G401 (cell line): ENCODE measurements at regions not wholly inside any gene's neighbourhood (a gene's known extent, or its start where the extent isn't known, plus 50 kb on each side); places are given as distances from the start of the nearest gene placed in this dataset.

ENCODE experiments used
- DNase-seq: peaks from one replicate; pipeline ENCODE4 v3.0.0-alpha.2; 2015; ENCODE audit warnings: low spot score
- in situ Hi-C: cut with HindIII; loops from 2 replicates; pipeline ENCODE4 v1.10.0; 2016; ENCODE audit warnings: low sequenced_read_pairs, mixed read lengths

DNA sequence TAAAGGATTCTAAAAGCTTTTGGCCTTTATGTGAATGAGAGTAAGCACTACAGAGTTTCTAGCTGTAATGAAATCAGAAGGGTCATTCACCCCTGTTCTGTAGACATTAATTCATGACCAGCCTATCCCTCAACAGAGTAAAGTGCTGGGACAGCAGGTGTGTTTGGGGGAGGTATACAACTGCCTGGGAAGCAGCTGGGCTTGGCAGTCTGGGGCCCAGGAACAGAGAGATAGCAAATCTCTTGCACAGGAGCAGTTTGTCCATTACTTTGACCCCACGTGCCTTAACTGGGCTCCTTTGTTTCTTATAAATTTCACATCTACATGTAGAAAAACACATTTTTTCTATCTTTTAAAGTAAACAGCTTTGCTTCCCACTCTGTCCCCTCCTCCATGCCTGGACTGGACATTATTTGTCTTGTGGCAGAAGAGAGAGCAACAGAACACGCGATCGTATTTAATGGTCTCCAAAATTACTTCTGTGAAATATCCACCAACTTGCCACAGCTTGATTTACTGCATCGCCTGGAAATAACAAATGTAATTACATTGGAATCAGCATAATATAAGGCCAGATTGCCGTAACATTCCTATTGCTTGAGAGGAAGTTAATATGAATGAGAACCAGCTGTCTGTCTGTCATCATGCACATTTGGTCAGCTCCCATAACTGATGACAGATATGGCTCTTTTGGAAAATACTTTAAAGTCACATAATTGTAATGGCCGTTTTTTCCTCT is 263.8 kb downstream of the RBM43 start:
- in situ Hi-C loops = no loop called here
- DNase-seq = no peak

- in situ Hi-C loops = no loop called here
- no peak for DNase-seq
Observed at GRCh38 chr2:150997066-150997465, 264.6 kb downstream of the RBM43 start.

GRCh38 chr2:150994076-150994475 is 267.6 kb downstream of the RBM43 start:
- in situ Hi-C loops = no loop called here
- DNase-seq = no peak

- DNase-seq = no peak
- in situ Hi-C loops = no loop called here
Observed at GRCh38 chr2:150989969-150990368, 271.7 kb downstream of the RBM43 start.

DNA sequence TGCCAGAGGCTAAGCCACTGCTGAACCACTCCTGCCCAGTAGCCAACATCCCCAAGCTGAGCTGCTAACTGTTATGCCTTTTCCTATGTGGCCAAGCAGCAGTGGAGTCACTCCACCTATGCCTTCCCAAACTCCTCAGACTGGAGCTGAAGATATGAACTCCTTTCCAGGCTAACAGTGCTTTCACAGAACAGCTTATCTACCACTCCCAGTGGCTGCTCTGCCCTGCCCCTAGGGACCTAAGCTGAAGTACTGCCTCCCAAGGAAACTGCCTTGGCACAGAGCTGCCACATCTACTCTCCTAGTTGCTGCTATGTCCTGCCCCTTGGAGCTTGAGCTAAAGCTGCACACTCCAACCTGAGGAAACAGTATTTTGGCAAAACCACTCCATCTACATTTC is 275.9 kb downstream of the RBM43 start:
- no peak for DNase-seq
- in situ Hi-C loops = no loop called here

- DNase-seq = no peak
- in situ Hi-C loops = no loop called here
Observed at GRCh38 chr2:150983314-150983897, 278.3 kb downstream of the RBM43 start.

DNA sequence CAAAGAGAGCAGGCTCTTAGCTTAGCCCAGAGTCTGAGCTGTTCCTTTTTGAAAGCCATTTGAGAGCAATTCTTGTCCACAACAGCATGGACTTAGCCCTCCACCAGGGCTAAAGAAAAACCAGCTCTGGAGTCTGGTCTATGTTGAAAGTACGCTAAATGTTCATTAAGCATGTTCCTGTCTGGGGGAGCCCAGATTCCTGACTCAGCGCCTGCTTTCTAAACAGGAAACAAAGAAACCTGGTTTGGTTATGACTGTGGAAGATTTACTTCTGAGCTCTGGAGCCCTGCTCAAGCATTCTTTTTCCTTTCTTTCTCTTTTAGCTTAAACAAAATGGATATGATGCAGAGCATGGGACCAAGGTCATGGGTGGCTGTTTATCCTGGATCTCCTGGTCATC is 279.8 kb downstream of the RBM43 start:
- DNase-seq = no peak
- in situ Hi-C loops = no loop called here

DNA sequence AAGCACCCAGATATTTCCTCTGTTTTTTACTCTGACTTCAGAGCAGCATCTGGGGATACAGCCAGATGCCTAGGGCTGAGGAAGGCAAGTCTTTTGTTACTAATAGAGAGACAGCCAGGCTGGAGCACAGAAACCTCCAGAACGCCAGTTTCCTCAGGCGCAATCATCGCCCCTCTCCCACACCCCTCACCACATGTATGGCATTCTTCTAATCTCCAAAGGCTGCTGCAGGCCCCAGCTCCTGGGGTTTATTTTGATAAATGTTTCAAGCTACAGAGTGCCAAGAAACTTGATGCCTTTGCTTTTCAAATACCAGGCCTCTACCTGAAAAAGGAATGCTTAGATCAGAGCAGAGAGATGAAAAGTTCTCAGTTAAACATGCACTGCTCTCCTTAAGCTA is 283.6 kb downstream of the RBM43 start:
- DNase-seq = no peak
- in situ Hi-C loops = no loop called here

DNA sequence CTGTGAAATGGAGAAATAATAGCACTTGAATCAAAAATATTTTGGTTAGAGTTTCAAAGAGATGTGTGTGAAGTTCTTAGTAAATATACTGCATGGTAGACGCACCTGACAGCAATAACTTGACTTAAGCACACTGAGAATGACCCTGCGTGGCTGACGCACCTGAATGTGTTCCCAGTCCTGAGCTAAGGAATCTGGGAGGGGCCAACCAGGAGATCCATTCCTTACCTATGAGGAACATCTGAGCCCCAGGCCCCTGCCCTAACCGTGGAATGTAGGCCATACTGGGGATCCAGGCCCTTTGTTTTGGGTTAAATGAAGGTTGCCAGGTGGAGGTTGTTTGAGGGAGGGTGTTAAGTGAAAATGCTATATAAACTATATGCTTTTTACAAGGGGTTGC is 284.4 kb downstream of the RBM43 start:
- in situ Hi-C loops = no loop called here
- DNase-seq = no peak

- in situ Hi-C loops = no loop called here
- no peak for DNase-seq
Observed at GRCh38 chr2:150976604-150977003, 285.1 kb downstream of the RBM43 start.

- in situ Hi-C loops = no loop called here
- no peak for DNase-seq
Observed at GRCh38 chr2:150974864-150975263, 286.8 kb downstream of the RBM43 start.

DNA sequence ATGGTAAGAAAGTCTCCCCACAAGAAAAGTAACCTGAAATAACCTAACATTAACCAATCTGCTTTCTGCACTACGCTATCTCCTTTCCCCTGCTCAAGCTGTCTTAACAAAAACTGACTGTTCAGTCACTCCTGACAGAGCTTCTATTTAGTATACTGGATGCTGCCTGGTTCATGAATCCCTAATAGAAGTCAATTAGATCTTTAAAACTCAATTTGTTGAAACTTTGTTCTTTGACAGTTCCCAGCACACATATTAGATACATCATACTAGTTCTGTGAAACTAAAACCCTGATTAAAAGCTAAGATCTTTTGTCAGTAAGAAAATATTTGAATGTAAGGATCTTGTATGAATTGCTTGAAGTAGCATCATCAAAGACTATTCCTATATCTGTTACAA is 287.4 kb downstream of the RBM43 start:
- in situ Hi-C loops = no loop called here
- DNase-seq = no peak

DNA sequence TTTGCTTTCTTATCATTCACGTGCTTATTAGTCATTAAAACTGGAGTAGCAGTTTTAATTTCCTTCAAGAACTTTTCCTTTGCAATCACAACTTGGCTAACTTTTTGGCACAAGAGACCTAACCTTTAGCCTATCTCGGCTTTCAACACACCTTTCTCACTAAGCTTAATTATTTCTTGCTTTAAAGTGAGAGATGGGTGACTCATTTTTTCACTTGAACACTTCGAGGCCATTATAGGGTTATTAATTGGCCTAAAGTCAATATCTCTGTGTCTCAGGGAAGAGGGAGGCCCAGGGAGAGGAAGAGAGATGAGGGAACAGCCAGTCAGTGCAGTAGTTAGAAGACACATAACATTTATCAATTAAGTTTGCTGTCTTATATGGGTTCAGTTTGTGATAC is 289.8 kb downstream of the RBM43 start:
- in situ Hi-C loops = no loop called here
- DNase-seq = no peak

- DNase-seq = no peak
- in situ Hi-C loops = no loop called here
Observed at GRCh38 chr2:150963336-150963735, 298.3 kb downstream of the RBM43 start.

GRCh38 chr2:150955231-150955630 is 306.4 kb downstream of the RBM43 start:
- in situ Hi-C loops = no loop called here

GRCh38 chr2:150946831-150947230 is 314.8 kb downstream of the RBM43 start:
- no peak for DNase-seq
- in situ Hi-C loops = no loop called here

More at GRCh38 chr2:150955231-150955630, 306.4 kb downstream of the RBM43 start:
- DNase-seq = no peak

DNA sequence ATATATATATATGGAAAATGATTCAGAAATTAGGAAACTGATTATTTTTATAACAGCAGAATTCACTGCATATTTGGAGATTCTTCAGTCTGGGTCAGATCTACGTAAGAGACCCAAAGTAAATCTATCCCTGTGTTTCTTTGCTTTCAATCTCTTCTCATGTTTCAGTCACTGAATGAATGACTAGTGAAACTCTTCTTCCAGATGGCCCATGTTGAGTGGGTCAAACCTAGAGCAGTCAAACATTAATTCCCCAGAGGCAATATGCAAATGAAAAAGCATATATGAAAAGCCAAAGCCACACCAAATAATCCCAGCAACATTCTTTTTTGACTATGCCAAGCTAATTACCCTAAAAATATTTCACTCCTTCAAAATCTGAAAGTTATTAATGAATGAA is 317.3 kb downstream of the RBM43 start:
- in situ Hi-C loops = no loop called here
- no peak for DNase-seq

DNA sequence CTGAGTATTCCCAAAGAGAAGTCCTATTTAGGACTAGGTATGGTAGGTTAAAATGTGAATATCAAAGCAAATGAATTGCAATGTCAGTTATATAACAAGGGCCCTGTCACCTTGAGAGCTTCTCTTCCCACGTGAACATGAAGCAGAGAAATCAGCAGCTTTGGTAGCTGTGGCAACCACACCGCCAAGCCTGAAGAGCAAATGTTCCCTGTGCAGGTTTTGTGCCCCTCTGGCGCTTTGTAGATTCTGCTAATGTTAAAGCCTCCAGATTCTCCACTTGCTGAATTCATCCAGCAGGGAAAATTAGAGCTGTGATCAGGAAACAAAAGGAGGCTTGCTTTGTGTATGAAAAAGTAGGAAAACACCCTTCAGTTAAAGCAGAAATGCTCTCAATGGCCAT is 322.6 kb downstream of the RBM43 start:
- in situ Hi-C loops = no loop called here
- DNase-seq = no peak

DNA sequence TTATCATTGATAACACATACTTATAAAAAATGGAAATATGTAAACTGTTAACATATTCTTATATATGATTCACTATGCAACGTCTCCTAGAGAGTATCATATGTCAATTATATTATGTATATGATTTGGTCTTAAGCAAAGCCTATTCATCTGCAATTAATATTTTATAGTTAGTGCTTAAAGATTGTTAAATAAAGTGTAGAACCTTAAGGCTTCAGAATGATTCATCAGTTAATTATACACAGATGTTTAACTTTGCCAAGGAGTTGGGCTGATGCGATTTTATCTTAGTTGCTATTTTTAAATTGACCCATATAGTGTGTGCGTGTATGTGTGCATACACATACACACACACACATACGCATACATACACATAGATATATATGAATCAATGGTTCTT is 323.1 kb downstream of the RBM43 start:
- DNase-seq = no peak
- in situ Hi-C loops = no loop called here

- no peak for DNase-seq
- in situ Hi-C loops = no loop called here
Observed at GRCh38 chr2:150937030-150937429, 324.6 kb downstream of the RBM43 start.

- in situ Hi-C loops = no loop called here
- no peak for DNase-seq
Observed at GRCh38 chr2:150931451-150931850, 330.2 kb downstream of the RBM43 start.
